ENCODE measurements at regions not wholly inside any gene's neighbourhood (a gene's known extent, or its start where the extent isn't known, plus 50 kb on each side); places are given as distances from the start of the nearest gene placed in this dataset.

GRCh38 chr5:171632616-171633015, 153.0 kb upstream of the SMIM23 start:
- no peak for DNase-seq

GRCh38 chr5:171633776-171634470, 151.7 kb upstream of the SMIM23 start:
- DNase-seq: peak; percentile 91

GRCh38 chr5:171634511-171634910, 151.1 kb upstream of the SMIM23 start:
- DNase-seq: peak; percentile 91

- no peak for DNase-seq
Observed at GRCh38 chr5:171635028-171635427, 150.6 kb upstream of the SMIM23 start.

GRCh38 chr5:171635561-171636245, 149.9 kb upstream of the SMIM23 start:
- DNase-seq: no peak

GRCh38 chr5:171637811-171638210, 147.8 kb upstream of the SMIM23 start:
- no peak for DNase-seq

DNA sequence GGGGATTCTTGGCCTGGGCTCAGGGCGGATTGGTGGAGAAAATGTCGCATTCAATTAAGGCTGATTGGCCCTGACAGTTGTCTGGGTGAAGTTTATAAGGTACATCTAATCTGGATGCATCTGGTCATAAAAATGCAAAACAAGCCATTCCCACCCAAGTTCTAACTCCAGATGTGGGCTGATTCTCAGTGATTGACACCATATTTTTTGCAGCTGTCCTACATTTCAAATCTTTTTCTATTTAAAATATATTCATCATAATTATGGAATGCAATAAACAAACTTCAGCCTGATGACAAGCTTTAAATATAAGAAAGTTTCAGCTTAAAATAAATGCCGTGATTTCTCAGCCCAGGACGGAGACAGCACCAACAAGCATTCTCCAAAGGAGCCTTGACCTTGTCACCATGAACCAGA, 146.4 kb upstream of the SMIM23 start:
- no peak for DNase-seq

DNA sequence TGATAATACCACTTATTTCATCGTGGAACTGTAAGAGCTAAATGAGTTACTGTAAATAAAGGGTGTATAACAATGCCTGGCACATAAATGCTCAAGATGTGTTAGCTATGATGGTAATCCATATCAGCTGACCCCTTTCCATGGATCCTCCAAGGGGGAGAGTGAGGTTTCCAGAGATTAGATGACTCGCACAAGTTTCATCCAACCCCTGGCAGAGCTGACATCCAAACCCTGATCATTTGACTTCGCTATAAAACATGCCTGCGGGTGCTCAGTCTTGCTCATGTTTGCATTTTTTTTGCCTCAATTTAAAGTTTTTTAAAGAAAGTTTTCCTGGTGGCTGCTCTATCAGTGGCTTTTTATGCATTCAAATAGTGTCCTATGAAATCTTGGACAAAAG, 145.7 kb upstream of the SMIM23 start:
- DNase-seq: no peak

DNA sequence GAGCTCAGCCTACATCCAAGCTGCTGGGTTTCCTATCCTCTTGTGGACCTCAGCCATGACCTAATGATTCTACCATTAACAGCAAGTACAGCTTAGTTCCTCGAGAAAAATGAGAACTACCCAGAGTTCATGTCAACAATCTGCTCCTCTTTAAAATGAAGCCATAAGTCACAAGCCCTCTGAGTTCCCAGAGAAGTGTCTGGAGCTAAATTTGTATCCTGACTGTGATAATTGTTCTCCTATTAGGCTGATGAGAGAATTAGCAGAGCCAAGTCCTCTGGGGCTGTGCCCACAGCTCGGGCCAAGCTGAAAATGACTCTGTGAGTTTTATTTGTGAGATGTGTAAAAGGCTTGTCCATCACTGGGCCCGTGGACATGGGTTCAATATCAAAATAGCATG, 145.1 kb upstream of the SMIM23 start:
- DNase-seq: no peak

GRCh38 chr5:171641891-171642290, 143.7 kb upstream of the SMIM23 start:
- DNase-seq: no peak

GRCh38 chr5:171642894-171643293, 142.7 kb upstream of the SMIM23 start:
- no peak for DNase-seq

- no peak for DNase-seq
Observed at GRCh38 chr5:171644536-171644935, 141.1 kb upstream of the SMIM23 start.

GRCh38 chr5:171646102-171647042, 139.2 kb upstream of the SMIM23 start:
- DNase-seq: no peak

- DNase-seq: peak; percentile 67
Observed at GRCh38 chr5:171647043-171647903, 138.3 kb upstream of the SMIM23 start.

DNA sequence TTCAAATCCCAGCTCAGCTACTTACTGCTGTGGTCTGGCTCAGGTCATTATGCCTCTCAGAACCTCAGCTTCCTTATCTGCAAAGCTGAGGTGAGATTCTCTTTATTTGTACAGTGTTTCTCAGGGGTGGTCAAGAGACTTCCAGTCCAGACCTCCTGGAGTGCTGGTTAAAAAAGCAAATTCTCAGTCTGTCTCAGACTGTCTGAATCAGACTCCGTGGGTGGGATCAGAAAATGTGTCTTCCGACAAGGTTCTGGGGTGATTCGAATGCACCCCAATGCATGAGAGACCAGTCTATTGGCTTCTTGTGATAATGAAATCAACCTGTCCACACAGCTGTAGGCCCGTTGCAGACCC, 137.7 kb upstream of the SMIM23 start:
- DNase-seq: no peak

DNA sequence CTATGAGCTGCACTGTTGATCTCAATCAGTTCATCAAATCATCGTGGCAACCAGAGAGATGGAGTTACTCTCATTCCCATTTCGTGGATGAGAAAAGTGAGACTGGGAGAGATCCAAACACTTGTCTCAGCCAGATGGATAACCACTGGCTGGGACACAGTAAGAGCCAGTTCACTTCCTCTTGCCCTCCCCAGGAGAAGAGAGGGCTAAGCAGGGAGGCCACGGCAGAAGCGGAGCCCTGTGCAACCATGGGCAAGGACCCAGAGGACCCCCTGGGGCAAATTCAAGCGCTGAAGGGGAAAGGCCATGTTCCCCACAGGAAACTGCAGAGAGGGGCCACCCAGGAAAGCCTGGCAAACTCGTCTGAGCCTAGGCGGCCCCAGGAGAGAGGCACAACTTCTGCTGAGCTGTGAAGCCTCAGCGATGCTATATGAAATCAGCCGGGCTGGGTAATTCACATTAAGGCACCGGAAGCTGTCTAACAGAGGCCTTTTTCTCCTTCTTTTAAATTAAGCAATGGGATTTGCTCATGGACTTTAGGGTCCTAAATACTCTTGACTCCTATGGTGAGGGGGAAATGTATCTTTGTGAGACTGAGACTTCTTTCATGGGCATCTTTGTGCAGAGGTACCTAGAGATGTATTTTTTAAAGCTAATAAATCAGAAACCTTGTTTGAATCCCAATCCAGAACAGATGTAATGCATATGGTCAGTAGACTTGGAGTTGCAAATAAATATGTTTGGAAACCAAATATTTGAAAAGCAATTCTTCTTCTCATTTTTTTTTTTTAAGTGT, 137.1 kb upstream of the SMIM23 start:
- no peak for DNase-seq

GRCh38 chr5:171649075-171649401, 136.6 kb upstream of the SMIM23 start:
- no peak for DNase-seq

- DNase-seq: no peak
Observed at GRCh38 chr5:171650597-171650996, 135.0 kb upstream of the SMIM23 start.

DNA sequence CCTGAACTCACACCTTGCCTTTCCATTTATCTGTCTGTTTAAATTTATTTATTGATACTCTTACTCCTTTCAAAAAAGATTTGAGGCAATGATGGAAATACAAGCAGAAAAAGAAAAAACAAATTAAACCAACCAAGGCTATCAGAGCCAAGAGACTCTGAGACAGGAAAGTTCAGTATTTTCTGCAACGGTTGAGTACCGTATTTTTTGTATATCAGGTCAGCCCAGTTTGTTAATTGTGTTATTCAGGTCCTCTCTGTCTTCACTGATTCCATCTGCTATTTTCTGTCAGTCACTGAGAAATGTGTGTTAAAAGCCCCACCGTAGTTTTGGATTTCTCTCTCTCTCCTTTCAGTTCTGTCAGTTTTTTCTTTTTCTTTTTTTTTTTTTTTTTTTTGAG, 134.5 kb upstream of the SMIM23 start:
- no peak for DNase-seq

DNA sequence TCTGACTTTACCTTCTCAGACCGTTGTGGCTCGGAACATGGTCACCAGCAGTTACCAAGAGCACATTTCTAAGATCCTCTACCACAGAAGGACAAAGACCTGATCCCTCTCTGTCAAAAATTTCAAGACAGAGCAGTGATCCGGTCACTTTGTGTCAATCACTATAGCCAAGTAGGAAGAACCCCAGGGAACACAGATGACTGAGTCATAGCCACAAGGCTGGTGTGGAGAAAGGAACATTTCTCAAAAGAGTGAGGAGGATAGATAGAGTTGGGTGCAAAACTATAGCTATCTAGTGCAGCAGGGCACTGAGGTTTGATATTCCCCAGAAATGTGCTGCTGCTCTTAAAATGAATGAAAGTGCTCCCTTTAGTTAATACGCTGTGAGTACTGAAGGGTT, 130.7 kb upstream of the SMIM23 start:
- DNase-seq: no peak

- no peak for DNase-seq
Observed at GRCh38 chr5:171657473-171657872, 128.1 kb upstream of the SMIM23 start.

DNA sequence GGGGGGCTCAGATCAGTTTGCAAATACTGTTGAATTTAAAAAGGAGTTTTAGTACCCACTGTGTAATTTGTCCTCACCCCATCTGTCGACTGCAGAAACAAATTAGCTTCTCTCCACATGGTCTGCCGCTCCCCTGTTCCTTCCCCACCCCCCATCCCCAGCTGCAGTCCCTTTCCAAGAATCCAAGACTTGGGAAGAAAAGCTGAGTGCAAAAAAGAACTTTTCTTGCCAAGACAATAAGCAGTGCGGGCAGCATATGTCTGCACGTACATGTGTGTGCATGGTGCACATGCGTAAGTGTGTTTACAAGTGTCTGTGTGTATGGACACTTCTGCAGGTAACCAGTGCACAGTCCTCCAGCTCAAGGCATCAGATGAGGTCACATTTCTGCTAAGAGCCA, 125.7 kb upstream of the SMIM23 start:
- DNase-seq: no peak

Data from KG1 (cell line).